D721Med (cell line): ENCODE measurements at regions not wholly inside any gene's neighbourhood (a gene's known extent, or its start where the extent isn't known, plus 50 kb on each side); places are given as distances from the start of the nearest gene placed in this dataset.

Source experiments
- DNase-seq: peaks from one replicate; pipeline ENCODE4 v3.0.0; 2011; ENCODE audit warnings: low spot score; ENCODE audit not compliant: insufficient read length
- FAIRE-seq: peaks from 2 replicates; lab custom pipeline; 2011; peaks lifted over from hg19 to GRCh38; lab: Jason Lieb, UNC
- CTCF ChIP-seq: IDR thresholded peaks from 2 replicates; pipeline ENCODE4 v1.5.1; 2012; ENCODE audit warnings: mild to moderate bottlenecking, control low read depth; ENCODE audit not compliant: insufficient read depth; ENCODE audit errors: missing control alignments

GRCh38 chr13:78998630-78999315 lies 339.8 kb upstream of the OBI1 start:
- no peak for FAIRE-seq
- no peak for DNase-seq
- no peak for TF ChIP-seq CTCF

GRCh38 chr13:78997902-78998629 lies 339.1 kb upstream of the OBI1 start:
- no peak for TF ChIP-seq CTCF
- DNase-seq, result no peak
- FAIRE-seq, result no peak

- no peak for TF ChIP-seq CTCF
- DNase-seq (no peak), FAIRE-seq (no peak)
These were observed 334.8 kb upstream of the OBI1 start for GRCh38 chr13:78993792-78994191.

- no peak for FAIRE-seq
- DNase-seq, result no peak
- no peak for TF ChIP-seq CTCF
These were observed 323.0 kb upstream of the OBI1 start for GRCh38 chr13:78981913-78982312.

- no peak for TF ChIP-seq CTCF
- FAIRE-seq, result no peak
- no peak for DNase-seq
These were observed 320.4 kb upstream of the OBI1 start for GRCh38 chr13:78979349-78979748.

GRCh38 chr13:78978381-78978998 lies 319.5 kb upstream of the OBI1 start:
- peak; percentile 95 for FAIRE-seq
- no peak for DNase-seq
- TF ChIP-seq CTCF, result peak; percentile 77

- TF ChIP-seq CTCF, result no peak
- FAIRE-seq, result no peak
- no peak for DNase-seq
These were observed 318.4 kb upstream of the OBI1 start for GRCh38 chr13:78977311-78977710.
